NCI-H748 (cell line): ENCODE measurements at regions not wholly inside any gene's neighbourhood (a gene's known extent, or its start where the extent isn't known, plus 50 kb on each side); places are given as distances from the start of the nearest gene placed in this dataset.
"Not testable (repeated sequence)": the region's sequence is repeated elsewhere in the genome, so short reads cannot be mapped to it uniquely, and the experiment has no call there.

Source experiments
- DNase-seq: peaks from one replicate; lab custom pipeline; 2025; ENCODE audit not compliant: unreplicated experiment; lab: John Stamatoyannopoulos, UW

DNA sequence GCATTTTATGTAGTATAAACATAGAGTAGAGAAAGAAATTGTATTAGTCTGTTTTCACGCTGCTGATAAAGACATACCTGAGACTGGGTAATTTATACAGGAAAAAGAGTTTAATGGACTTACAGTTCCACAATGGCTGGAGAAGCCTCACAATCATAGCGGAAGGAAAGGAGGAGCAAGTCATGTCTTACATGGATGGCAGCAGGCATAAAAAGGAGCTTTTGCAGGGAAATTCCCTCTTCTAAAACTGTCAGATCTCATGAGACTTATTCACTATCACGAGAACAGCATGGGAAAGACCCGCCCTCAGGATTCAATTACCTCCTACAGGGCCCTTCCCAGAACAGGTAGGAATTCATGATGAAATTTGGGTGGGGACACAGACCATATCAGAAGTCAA, 98.1 kb downstream of the ARRDC3 start:
- not testable (repeated sequence) for DNase-seq

GRCh38 chr5:91283899-91284298, 99.2 kb downstream of the ARRDC3 start:
- no peak for DNase-seq

- DNase-seq: no peak
Measured at GRCh38 chr5:91283326-91283725, 99.8 kb downstream of the ARRDC3 start.

- DNase-seq: no peak
Measured at GRCh38 chr5:91282210-91282609, 100.9 kb downstream of the ARRDC3 start.

DNA sequence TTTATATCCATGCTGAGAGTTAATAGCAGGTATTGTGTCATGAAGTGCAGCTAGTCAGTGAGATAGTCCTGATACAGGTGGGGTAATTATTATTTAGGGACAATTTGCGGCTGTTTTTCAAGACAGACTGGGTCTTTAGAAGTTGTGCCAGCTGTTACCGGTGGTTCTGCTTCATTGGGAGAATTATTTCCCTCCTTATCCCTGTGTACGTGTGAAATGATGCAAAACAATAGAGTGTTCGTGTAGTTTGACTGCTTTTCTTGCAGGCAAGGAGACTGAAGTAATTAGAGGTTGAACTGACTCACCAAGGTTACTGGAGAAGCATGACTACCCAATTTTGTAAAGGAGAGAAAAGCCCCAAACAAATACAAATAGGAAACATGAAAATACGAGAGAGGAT, 101.7 kb downstream of the ARRDC3 start:
- DNase-seq: peak; percentile 80

DNA sequence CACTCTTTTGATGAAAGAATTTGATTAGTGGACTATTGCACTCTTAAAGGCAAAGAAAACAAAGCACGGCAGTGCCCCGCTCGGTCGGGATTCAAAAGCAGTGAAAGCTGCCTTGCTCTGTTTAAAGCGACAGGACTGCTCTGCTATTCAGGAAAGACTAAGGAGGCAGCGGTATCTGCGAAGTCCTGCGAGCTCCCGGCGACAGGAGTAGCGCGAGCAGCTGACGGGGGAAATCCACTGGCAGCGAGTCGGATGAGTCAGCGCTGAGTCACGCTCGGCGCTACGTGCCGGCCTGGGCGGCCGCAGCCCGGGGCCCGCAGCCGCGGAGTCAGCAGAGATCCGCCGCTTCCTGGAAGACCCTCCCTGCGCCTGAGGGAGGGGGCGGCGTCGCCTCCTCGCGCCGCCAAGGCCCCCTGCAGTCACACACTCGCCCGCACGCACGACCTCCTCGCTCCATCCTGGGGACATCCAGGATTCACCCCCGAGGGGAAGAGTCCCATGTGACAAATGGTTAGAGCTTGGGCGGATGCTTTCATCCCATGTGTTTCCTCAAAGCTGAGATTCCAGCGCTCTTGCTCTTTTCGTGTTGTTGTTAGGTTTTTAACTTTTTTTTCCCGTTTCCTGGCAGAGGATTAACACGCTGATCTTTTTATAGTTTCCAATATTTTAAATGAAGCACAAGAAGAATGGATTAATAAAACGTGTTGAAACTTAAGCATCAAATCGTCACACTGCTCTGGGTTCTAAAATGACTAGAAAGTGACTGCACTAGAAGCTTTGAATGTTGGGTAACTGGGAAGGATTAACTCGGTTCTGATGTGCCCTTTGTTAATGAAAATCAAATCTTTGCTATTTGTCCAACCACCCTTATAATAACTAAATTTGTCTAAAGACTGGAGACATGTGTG, 102.5 kb downstream of the ARRDC3 start:
- DNase-seq: peak; percentile 96

- no peak for DNase-seq
Measured at GRCh38 chr5:91277840-91278239, 105.3 kb downstream of the ARRDC3 start.

DNA sequence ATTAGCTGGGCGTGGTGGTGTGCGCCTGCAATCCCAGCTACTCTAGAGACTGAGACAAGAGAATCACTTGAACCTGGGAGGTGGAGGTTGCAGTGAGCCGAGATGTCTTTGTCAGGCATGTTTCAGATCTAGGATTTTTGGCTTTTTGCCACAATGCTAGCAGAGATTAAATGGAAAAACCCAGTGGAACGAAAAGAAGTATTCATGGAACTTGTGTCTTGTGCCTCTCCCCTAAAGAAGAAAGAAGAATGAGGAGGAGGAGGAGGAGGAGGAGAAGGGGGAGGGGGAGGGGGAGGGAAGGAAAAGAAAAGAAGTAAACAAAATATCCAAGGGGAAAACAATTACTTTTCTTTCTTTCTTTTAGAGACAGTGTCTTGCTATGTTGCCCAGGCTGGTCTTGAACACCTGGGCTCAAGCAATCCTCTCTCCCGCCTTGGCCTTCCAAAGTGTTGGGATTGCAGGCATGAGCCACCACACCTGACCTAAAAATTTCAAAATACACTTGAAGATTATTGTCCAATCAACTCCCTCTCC, 106.0 kb downstream of the ARRDC3 start:
- DNase-seq: no peak

- no peak for DNase-seq
Measured at GRCh38 chr5:91272858-91273257, 110.3 kb downstream of the ARRDC3 start.

DNA sequence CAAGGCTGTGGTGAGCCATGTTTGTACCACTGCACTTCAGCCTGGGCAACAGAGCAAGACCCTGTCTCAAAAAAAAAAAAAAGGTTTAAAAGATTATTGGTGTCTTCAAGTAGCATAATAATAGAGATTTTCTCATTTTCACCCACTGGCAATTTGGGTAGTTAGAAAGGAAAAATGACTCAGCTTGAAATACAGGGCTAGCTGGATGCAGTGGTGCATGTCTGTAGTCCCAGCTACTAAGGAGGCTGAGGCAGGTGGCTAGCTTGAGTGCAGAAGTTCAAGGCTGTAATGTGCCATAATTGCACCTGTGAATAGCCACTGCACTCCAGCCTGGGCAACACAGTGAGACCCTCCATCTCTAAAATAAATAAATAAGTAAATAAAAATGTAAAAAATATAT, 111.1 kb downstream of the ARRDC3 start:
- DNase-seq: no peak

DNA sequence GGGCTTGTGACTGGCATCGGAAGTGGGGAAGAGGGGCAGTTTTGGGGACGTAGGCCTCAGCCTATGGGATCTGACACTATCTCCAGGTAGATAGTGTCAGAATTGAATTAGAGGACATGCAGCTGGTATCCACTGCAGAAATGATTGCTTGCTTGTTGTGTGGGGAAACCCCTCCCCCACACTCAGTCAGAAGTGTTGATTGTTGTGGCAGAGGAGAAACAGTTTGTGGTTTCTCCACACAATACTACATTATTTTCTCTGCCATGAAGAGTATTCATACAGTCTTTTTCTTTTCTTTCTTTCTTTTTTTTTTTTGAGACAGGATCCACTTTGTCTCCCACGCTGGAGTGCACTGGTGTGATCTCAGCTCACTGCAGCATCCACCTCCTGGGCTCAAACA, 113.9 kb downstream of the ARRDC3 start:
- no peak for DNase-seq

- no peak for DNase-seq
Measured at GRCh38 chr5:91266184-91266705, 116.9 kb downstream of the ARRDC3 start.

- no peak for DNase-seq
Measured at GRCh38 chr5:91264311-91265051, 118.6 kb downstream of the ARRDC3 start.

DNA sequence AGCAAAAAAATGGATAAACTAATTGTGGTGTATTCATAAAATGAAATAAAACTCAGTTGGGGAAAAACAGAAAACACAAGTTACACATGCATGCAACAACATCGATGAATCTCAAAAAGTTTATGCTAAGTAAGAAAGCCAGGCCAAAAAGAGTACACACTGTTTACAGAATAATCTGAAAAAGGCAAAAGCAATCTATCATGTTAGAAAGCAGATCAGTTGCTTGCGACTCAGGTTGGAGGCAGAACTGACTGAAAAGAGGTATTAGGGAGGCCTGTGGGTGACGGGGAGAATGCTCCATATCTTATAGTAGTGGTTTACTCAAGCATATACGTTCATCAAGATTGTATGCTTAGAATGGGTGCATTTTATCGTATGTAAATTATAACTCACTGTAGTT, 119.2 kb downstream of the ARRDC3 start:
- no peak for DNase-seq

GRCh38 chr5:91257301-91257700, 125.8 kb downstream of the ARRDC3 start:
- no peak for DNase-seq

GRCh38 chr5:91256142-91256524, 127.0 kb downstream of the ARRDC3 start:
- no peak for DNase-seq

- no peak for DNase-seq
Measured at GRCh38 chr5:91255396-91256141, 127.5 kb downstream of the ARRDC3 start.

DNA sequence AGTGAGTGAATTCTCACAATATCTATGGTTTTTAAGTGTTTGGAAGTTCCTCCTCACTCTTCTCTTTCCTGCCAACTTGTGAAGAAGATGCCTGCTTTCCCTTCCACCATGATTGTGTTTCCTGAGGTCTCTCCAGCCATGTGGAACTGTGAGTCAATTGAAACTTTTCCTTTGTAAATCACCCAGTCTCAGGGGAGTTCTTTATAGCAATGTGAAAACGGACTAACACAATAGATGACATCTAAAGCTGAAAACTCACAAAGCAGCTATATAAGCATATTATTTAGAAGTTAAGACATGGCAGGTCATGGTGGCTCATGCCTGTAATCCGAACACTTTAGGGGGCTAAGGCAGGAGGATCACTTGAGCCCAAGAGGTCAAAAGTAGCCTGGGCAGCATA, 130.2 kb downstream of the ARRDC3 start:
- no peak for DNase-seq

GRCh38 chr5:91245871-91246270, 137.2 kb downstream of the ARRDC3 start:
- DNase-seq: no peak

- DNase-seq: no peak
Measured at GRCh38 chr5:91245074-91245452, 138.1 kb downstream of the ARRDC3 start.
